Naive B cell (primary cell): ENCODE measurements at regions not wholly inside any gene's neighbourhood (a gene's known extent, or its start where the extent isn't known, plus 50 kb on each side); places are given as distances from the start of the nearest gene placed in this dataset.
"Not testable (repeated sequence)": the region's sequence is repeated elsewhere in the genome, so short reads cannot be mapped to it uniquely, and the experiment has no call there.

Experiments
- ATAC-seq, 2 donors: fragments of 150-1000 bp; cut with Tn5 transposase; 2 replicates each; pipeline ENCODE4 v1.10.0; 2021; ENCODE audit warnings: low read depth in 2 of 2, mild to moderate bottlenecking in 2 of 2, moderate library complexity in 2 of 2
- DNase-seq: peaks from one replicate; pipeline ENCODE4 v3.0.0; 2022
- H3K27ac Mint-ChIP-seq, 6 donors: one replicate each; pipeline ENCODE4 v1.8.0; 2020 to 2022; ENCODE audit warnings: mild to moderate bottlenecking in 6 of 6, mixed read lengths in 6 of 6, moderate library complexity in 5 of 6, inconsistent platforms in 2 of 6
- H3K27me3 Mint-ChIP-seq, 3 donors: one replicate each; pipeline ENCODE4 v1.8.0; 2021 to 2022; ENCODE audit warnings: mixed read lengths in 3 of 3, mild to moderate bottlenecking in 1 of 3
- H3K36me3 Mint-ChIP-seq, 2 donors: one replicate each; pipeline ENCODE4 v1.8.0; 2020 to 2022; ENCODE audit warnings: mixed read lengths in 2 of 2, inconsistent platforms in 1 of 2, mild to moderate bottlenecking in 1 of 2
- H3K4me1 Mint-ChIP-seq, 3 donors: one replicate each; pipeline ENCODE4 v1.8.0; 2020 to 2022; ENCODE audit warnings: mixed read lengths in 3 of 3, inconsistent platforms in 1 of 3, mild to moderate bottlenecking in 1 of 3, moderate library complexity in 1 of 3
- H3K4me3 Mint-ChIP-seq, 8 donors: one replicate each; pipeline ENCODE4 v1.8.0; 2020 to 2022; ENCODE audit warnings: mild to moderate bottlenecking in 8 of 8, mixed read lengths in 8 of 8, moderate library complexity in 8 of 8, inconsistent platforms in 2 of 8
- H3K9me3 Mint-ChIP-seq, 7 donors: one replicate each; pipeline ENCODE4 v1.8.0; 2020 to 2022; ENCODE audit warnings: mixed read lengths in 7 of 7, mild to moderate bottlenecking in 5 of 7, inconsistent platforms in 2 of 7, moderate library complexity in 1 of 7

DNA sequence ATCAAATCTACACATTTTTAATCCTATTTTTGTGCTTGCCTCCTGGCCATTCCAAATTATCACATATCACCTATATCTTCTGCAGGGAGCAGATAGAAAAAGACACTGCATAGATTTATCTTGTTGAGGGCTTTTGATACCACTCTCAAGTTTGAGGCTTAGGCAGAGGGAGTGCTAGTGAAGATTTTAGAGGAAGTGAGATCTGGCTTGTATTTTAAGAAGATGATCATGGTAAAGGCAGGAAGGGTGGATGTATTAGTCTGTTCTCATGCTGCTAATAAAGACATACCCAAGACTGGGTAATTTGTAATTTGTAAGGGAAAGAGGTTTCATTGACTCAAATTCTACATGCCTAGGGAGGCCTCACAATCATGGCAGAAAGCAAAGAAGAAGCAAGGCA is 220.9 kb upstream of the TUT7 start:
- H3K4me3 Mint-ChIP-seq: no peak overlapping the region
- peaks cover 0 to 4% (median 0%) of the 10 kb centered on the region in 3 donors for H3K27me3 Mint-ChIP-seq
- H3K36me3 Mint-ChIP-seq: no peaks in the 10 kb centered on the region
- no peaks in the 10 kb centered on the region for H3K4me1 Mint-ChIP-seq
- no peak overlapping the region for H3K27ac Mint-ChIP-seq
- DNase-seq: no peak
- ATAC-seq: no peak
- H3K9me3 Mint-ChIP-seq: peaks cover 0 to 16% (median 1%) of the 10 kb centered on the region in 7 donors

DNA sequence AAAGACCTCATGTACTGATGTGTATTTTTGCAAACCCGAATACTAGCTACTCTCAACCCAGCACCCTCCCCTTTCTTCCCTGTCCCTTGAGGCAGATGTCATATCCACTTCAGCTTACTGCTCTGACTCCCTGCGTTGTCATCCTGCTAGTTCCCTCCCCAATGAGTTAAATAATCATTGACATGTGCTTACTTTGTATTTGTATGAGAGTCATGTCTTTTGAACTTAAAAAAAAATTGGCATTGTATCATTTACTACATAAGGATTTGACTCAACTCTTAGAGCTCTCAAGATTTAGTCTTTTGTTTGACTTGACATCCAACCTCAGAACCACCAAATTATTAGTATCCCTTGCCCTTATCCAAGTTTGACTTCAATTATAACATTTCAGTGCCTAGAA is 219.7 kb upstream of the TUT7 start:
- no peaks in the 10 kb centered on the region for H3K36me3 Mint-ChIP-seq
- no peak overlapping the region for H3K4me3 Mint-ChIP-seq
- ATAC-seq (no peak), DNase-seq (no peak)
- peaks cover 0 to 16% (median 6%) of the 10 kb centered on the region in 7 donors for H3K9me3 Mint-ChIP-seq
- no peak overlapping the region for H3K27ac Mint-ChIP-seq
- no peaks in the 10 kb centered on the region for H3K4me1 Mint-ChIP-seq
- peaks cover 0 to 4% (median 0%) of the 10 kb centered on the region in 3 donors for H3K27me3 Mint-ChIP-seq

DNA sequence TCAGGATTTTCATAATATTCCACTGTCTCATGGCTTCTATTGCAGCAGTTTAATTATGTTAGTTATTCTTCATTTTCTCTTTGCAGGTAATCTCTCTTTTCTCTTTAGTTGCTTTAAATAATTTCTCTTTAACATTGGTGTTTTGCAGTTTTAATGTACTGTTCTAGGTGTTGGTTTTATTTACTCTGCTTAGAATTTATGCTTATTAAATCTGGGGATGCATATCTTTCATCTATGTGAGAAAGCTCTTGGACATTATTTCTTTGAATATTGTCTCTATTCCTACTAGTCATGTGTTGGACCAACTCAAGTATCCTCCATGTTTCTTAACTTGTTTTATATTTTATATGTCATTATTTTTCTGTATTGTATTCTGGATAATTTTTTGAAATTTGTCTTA is 218.7 kb upstream of the TUT7 start:
- Mint-ChIP-seq H3K4me3 (no peak overlapping the region), H3K27me3 (peaks cover 0 to 4% (median 0%) of the 10 kb centered on the region in 3 donors), H3K9me3 (peaks cover 2 to 22% (median 9%) of the 10 kb centered on the region in 7 donors)

DNA sequence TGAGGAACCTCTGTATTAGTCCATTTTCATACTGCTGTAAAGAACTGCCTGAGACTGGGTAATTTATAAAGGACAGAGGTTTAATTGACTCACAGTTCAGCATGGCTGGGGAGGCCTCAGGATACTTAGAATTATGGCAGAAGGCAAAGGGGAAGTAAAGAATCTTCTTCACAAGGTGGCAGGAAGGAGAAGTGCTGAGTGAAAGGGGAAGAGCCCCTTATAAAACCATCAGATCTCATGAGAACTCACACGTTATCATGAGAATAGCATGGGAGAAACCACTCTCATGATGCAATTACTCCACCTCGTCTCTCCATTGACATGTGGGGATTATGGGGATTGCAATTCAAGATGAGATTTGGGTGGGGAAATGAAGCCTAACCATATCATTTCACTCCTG is 211.4 kb upstream of the TUT7 start:
- H3K4me1 Mint-ChIP-seq, H3K27me3 Mint-ChIP-seq, ATAC-seq, H3K27ac Mint-ChIP-seq, H3K36me3 Mint-ChIP-seq, H3K4me3 Mint-ChIP-seq, DNase-seq: not testable (repeated sequence)
- peaks cover 11 to 41% (median 19%) of the 10 kb centered on the region in 7 donors for H3K9me3 Mint-ChIP-seq

More for the DNA sequence above, 218.7 kb upstream of the TUT7 start:
- H3K36me3 Mint-ChIP-seq: no peaks in the 10 kb centered on the region
- DNase-seq: no peak
- ATAC-seq: no peak
- H3K27ac Mint-ChIP-seq: peak overlapping the region in 1 of 6 donors; percentile 39
- H3K4me1 Mint-ChIP-seq: no peaks in the 10 kb centered on the region

DNA sequence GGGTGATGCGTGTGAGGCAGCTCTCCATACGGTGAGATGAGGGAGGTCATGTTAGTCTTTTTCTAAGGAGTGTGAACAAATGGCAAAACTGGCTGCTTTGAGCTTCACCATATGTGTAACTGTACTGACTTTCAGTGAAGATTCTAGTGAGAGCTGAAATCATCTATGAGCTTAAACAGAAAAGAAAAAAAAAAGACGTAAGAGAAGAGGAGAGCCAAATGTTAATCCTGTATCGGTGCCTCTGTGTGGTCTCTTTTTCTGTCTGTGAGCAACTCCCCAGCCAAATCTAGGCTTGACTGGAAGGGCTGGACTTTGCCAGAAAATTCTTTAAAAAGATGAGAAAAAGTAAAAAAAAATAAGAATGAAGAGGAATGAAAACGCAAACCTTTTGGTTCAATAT is 209.7 kb upstream of the TUT7 start:
- Mint-ChIP-seq H3K36me3 (peaks cover 0 to 5% of the 10 kb centered on the region in 2 donors), H3K9me3 (peaks cover 11 to 30% (median 17%) of the 10 kb centered on the region in 7 donors), H3K27me3 (peaks cover 0 to 5% (median 0%) of the 10 kb centered on the region in 3 donors), H3K4me3 (no peak overlapping the region), H3K4me1 (no peaks in the 10 kb centered on the region), H3K27ac (no peak overlapping the region)
- DNase-seq: no peak
- no peak for ATAC-seq

DNA sequence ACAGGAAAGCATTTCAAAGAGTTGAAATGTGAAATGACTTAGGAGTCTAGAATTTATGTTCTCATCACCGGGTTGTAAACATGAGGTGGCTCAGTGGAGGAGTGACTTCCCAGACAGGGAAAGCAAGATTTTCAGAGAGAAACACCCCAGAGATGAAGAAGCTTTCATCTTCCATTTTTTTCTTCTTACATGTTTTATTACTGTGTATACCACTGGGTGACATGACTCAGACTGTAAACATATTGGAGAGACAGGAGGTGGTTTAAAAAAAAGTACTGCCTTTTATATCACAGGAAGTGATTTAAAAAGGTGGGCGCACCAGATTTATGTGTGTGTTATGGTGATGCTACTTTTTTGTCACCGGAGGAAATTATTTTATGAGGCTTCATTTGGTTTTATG is 209.1 kb upstream of the TUT7 start:
- Mint-ChIP-seq H3K27ac (no peak overlapping the region), H3K9me3 (peaks cover 10 to 28% (median 18%) of the 10 kb centered on the region in 7 donors), H3K27me3 (peaks cover 0 to 5% (median 0%) of the 10 kb centered on the region in 3 donors), H3K36me3 (peaks cover 0 to 5% of the 10 kb centered on the region in 2 donors), H3K4me3 (no peak overlapping the region), H3K4me1 (no peaks in the 10 kb centered on the region)
- DNase-seq (no peak), ATAC-seq (no peak)

DNA sequence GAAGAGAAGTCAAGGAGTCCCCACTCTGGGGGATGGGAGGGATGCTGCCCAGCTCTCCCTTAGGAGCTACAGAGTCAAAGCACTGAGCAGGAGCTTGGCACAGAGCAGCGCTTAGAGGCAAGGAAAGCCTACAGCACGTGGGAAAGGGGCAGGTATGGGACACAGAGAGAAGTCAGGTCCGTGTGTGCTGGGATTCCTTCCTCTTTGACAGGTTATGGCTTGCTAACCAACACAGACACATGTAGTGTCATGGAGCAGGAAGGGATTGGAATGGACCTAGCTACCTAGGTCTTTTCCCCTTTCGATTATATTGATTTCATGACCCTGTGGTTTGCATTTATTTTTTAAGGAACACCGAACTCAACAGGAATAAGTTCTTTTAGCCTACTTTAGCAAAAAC is 208.5 kb upstream of the TUT7 start:
- Mint-ChIP-seq H3K27me3 (peaks cover 0 to 5% (median 0%) of the 10 kb centered on the region in 3 donors), H3K4me1 (no peaks in the 10 kb centered on the region), H3K9me3 (peaks cover 7 to 27% (median 18%) of the 10 kb centered on the region in 7 donors), H3K36me3 (peaks cover 0 to 5% of the 10 kb centered on the region in 2 donors), H3K27ac (no peak overlapping the region), H3K4me3 (no peak overlapping the region)
- DNase-seq (no peak), ATAC-seq (no peak)

DNA sequence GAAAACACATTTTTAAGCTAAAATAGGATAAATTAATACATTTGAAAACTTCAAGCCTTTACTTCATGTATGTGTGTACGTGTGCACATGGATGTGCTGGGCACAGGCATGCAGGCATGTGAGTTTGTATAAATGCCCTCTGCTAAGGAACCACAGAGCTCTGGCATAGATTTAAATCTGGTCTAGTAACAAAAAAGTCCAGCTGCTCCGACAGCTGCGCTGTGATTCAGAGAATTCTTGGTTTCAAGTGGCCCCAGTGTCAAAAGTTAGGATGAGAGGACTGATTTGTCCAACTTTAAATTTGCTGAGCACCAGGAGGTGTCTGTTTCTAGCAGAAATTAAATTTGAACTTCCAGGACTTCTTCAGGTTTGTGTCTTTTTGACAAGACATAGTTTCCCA is 203.7 kb upstream of the TUT7 start:
- DNase-seq (no peak), ATAC-seq (no peak)
- Mint-ChIP-seq H3K4me1 (no peaks in the 10 kb centered on the region), H3K36me3 (no peaks in the 10 kb centered on the region), H3K27ac (no peak overlapping the region), H3K27me3 (peaks cover 5 to 26% (median 9%) of the 10 kb centered on the region in 3 donors), H3K9me3 (peaks cover 0 to 4% (median 2%) of the 10 kb centered on the region in 7 donors), H3K4me3 (no peak overlapping the region)

DNA sequence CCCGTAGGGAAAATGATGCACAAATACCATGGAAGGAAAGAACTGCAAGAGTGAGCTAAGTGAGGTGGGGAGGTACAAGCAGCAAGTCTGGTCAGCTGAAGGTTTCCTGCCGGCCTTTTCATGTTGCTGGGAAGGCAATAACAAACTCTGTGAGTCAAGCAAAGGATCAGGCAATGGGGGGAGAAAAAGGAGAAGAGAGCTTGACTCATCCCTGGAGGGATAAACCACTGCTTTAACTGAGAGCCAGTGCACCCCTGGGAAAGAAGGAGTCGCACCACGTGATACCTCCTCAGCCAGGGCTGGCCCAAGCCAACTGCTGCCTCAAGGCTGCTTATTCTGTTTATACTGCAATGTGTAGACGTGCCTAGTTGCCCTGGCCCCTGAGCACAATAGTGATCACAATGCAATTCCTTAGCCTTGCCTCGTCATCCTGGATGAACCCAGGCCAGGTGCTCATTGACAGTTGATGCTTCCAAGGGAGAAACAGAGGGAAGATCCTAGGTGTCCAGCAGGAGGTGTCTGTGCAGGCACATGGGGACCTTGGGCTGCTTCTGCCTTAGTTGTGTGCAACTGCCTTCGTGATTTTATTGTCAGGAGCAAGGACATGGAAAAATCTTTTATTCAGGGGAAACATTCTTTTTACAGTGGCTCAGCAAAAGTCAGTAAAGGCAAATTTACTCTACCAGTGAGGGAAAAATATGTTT is 203.0 kb upstream of the TUT7 start:
- Mint-ChIP-seq H3K4me3 (no peak overlapping the region), H3K4me1 (no peaks in the 10 kb centered on the region), H3K9me3 (peaks cover 0 to 4% (median 1%) of the 10 kb centered on the region in 7 donors), H3K27ac (peak overlapping the region in 1 of 6 donors; percentile 29), H3K36me3 (no peaks in the 10 kb centered on the region), H3K27me3 (peaks cover 0 to 32% (median 12%) of the 10 kb centered on the region in 3 donors)
- DNase-seq (no peak), ATAC-seq (no peak)

DNA sequence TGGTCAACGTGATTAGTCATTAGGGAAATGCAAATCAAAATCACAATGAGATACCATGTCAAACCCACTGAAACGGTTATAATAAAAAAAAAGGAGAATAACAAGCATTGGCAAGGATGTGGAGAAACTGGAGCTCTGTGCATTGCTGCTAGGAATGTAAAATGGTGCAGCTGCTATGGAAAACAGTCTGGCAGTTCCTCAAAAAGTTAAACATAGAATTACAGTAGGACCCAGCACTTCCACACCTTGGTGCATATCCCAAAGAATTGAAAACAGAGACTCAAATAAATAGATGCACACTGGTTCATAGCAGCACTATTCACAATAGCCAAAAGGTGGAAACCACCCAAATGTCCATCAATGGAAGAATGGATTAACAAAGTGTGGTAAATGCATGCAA is 201.5 kb upstream of the TUT7 start:
- Mint-ChIP-seq H3K4me3 (no peak overlapping the region), H3K27ac (no peak overlapping the region), H3K27me3 (peaks cover 0 to 32% (median 12%) of the 10 kb centered on the region in 3 donors), H3K9me3 (peaks cover 0 to 4% (median 1%) of the 10 kb centered on the region in 7 donors), H3K36me3 (no peaks in the 10 kb centered on the region), H3K4me1 (no peaks in the 10 kb centered on the region)
- DNase-seq (no peak), ATAC-seq (no peak)

DNA sequence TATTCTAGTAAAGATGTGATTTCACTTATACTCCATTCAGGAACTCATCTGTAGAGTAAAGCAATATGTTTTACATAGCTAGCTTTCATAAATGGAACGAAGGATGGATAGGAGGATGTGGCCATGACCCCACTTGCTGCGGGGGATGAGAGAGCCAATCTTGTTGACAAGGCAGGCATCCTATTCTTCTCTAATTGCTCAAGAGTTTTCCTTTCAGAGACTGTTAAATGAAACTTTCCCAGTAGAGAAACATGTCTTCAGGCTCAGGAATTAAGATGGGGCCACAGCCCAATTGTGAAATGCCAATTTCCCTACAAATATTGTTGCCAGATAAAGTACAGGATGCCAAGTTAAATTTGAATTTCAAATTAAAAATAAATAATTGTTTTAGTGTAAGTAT is 196.2 kb upstream of the TUT7 start:
- ATAC-seq: no peak
- no peak overlapping the region for H3K27ac Mint-ChIP-seq
- H3K4me1 Mint-ChIP-seq: no peaks in the 10 kb centered on the region

DNA sequence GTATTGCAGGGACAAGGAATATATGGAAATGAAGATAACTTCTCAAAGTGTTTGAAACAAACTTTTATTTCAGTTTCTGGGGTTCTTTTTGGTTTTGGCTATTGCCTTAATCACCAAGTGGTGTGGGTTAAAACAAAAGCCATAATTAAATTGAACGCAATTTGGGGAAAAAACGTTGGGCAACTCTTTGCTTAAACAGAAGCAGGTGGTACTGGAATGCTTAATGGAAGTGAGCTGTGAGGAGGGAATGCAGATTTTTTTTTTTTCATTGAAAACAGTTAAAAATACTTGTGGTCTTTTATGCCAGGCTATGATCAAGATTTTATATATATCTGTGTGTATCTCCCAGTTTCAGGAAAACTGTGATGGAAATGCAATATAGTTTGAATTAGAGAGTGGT is 195.7 kb upstream of the TUT7 start:
- DNase-seq (no peak), ATAC-seq (no peak)
- H3K4me3 Mint-ChIP-seq: no peak overlapping the region
- H3K9me3 Mint-ChIP-seq: peaks cover 0 to 2% (median 0%) of the 10 kb centered on the region in 7 donors
- peaks cover 0 to 18% (median 17%) of the 10 kb centered on the region in 3 donors for H3K27me3 Mint-ChIP-seq
- peak overlapping the region in 1 of 6 donors; percentile 21 for H3K27ac Mint-ChIP-seq
- no peaks in the 10 kb centered on the region for H3K4me1 Mint-ChIP-seq
- H3K36me3 Mint-ChIP-seq: no peaks in the 10 kb centered on the region

More for the DNA sequence above, 196.2 kb upstream of the TUT7 start:
- Mint-ChIP-seq H3K27me3 (peaks cover 0 to 18% (median 18%) of the 10 kb centered on the region in 3 donors), H3K4me3 (no peak overlapping the region), H3K36me3 (no peaks in the 10 kb centered on the region), H3K9me3 (peaks cover 0 to 2% (median 0%) of the 10 kb centered on the region in 7 donors)
- no peak for DNase-seq

DNA sequence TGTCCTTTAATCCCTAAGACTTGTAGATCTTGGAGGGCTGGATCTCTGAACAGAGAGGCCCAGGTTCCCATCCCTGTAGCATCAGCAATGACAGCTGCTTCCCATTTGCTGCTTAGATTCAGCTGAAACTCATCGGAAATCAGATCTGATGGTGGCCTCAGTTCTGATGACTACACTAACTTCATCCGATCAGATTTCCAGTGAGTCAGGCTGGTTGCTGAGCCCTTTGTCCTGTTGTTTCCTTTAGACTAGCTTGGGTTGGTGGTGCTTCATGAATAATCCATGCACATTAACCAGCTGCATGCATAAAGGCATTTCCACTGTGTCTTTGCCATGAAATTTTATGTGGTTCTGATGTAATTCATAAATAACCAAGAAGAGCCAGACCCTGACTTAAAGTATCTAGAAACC is 195.2 kb upstream of the TUT7 start:
- H3K27me3 Mint-ChIP-seq: peaks cover 0 to 18% (median 17%) of the 10 kb centered on the region in 3 donors
- H3K27ac Mint-ChIP-seq: no peak overlapping the region

DNA sequence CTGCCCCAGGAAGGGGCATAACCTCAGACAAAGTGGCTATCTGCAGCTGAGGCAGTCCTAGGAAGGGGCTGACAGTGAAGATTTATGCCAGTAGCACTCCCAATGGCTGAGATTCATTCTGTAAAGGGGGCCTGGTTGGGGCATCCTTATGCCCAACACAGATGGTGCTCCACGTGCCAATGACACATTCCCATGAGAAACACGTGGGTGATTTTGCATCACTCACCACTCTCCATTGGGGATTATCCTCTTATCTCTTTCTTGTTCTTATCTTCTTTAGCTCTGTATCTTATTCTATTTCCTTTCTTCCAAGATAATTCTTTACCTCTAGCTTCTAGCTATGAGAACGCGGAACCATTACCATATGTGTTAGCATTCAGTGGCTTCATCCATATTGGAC is 194.0 kb upstream of the TUT7 start:
- no peak for DNase-seq
- no peak for ATAC-seq
- H3K4me3 Mint-ChIP-seq: no peak overlapping the region

More for the DNA sequence above, 195.2 kb upstream of the TUT7 start:
- Mint-ChIP-seq H3K9me3 (peaks cover 0 to 2% (median 0%) of the 10 kb centered on the region in 7 donors), H3K4me3 (no peak overlapping the region), H3K36me3 (no peaks in the 10 kb centered on the region), H3K4me1 (no peaks in the 10 kb centered on the region)
- ATAC-seq (no peak), DNase-seq (no peak)

More for the DNA sequence above, 194.0 kb upstream of the TUT7 start:
- peaks cover 0 to 12% (median 9%) of the 10 kb centered on the region in 3 donors for H3K27me3 Mint-ChIP-seq
- H3K36me3 Mint-ChIP-seq: no peaks in the 10 kb centered on the region
- no peak overlapping the region for H3K27ac Mint-ChIP-seq
- H3K9me3 Mint-ChIP-seq: peaks cover 0 to 2% (median 0%) of the 10 kb centered on the region in 7 donors
- H3K4me1 Mint-ChIP-seq: no peaks in the 10 kb centered on the region
